ENCODE measurements at regions not wholly inside any gene's neighbourhood (a gene's known extent, or its start where the extent isn't known, plus 50 kb on each side); places are given as distances from the start of the nearest gene placed in this dataset.

DNA sequence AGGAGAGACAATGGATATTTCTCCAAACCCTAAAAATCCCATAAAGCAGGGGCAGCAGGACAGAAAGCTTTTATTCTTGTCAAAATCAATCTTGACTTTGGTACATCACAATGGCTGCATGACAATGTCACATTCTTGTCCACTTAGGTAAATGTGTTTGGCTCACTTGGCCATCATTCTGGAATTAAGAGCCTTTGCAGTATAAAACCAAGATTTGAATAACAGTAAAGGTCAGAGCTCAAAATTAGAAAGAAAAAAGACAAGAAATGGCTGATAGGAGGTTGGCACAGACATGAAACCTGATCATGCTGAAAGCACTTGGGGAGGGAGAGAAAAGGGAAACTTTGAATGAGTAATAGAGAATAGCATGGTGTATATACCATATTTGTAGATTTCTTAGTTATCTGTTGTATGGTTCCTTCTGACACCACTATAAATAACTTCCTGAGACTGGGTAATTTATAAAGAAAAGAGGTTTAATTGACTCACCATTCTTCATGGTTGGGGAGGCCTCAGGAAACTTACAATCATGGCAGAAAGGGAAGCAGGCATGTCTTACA, 158.5 kb upstream of the SGO1 start:
- Mint-ChIP-seq H3K4me3 (no peak overlapping the region), H3K27ac (peak overlapping the region; percentile 44 to 78 (median 74); a peak in 5 of 7 replicates), H3K27me3 (ENCODE audit: low read depth) (no peaks in the 10 kb centered on the region; the same call in 1 of the 2 replicates), H3K36me3 (ENCODE audit: insufficient read depth in 1 of 3, low read depth in 3 of 3) (peaks cover 3 to 9% (median 8%) of the 10 kb centered on the region in 3 experiments; a peak in 5 of 7 replicates), H3K9me3 (peaks cover 6 to 12% of the 10 kb centered on the region in 2 experiments; a peak in 3 of 5 replicates), H3K4me1 (peaks cover 40 to 41% of the 10 kb centered on the region in 2 experiments)
- Histone ChIP-seq H3K27ac (ENCODE audit: insufficient read length, low read depth, low read length) (no peak overlapping the region), H2AK5ac (ENCODE audit: insufficient read length, low read length) (no peak overlapping the region), H2BK15ac (ENCODE audit: low read depth, low read length) (no peak overlapping the region), H4K8ac (replicated peaks; ENCODE audit: insufficient read length, low read depth, low read length) (no peak overlapping the region), H3K4me1 (ENCODE audit: insufficient read depth, low read length) (peaks cover 3% of the 10 kb centered on the region; the same call in 1 of the 2 replicates), H3T11ph (ENCODE audit: low read length) (no peak overlapping the region), H3K18ac (ENCODE audit: insufficient read length, low read depth, low read length) (no peak overlapping the region), H4K5ac (ENCODE audit: insufficient read length, low read depth, low read length) (no peak overlapping the region), H3K9me3 (ENCODE audit: control insufficient read depth, low read depth, low read length) (no peaks in the 10 kb centered on the region), H3K23me2 (ENCODE audit: insufficient read length, low read depth, low read length, poor library complexity, severe bottlenecking) (no peaks in the 10 kb centered on the region), H2BK120ac (ENCODE audit: low read depth, low read length, poor library complexity, severe bottlenecking) (no peak overlapping the region), H3K23ac (ENCODE audit: insufficient read length, low read depth, low read length) (no peak overlapping the region), H3K79me1 (ENCODE audit: insufficient read depth, low read depth, low read length, poor library complexity, severe bottlenecking) (no peaks in the 10 kb centered on the region), H2BK20ac (ENCODE audit: low read depth, low read length, poor library complexity, severe bottlenecking) (no peak overlapping the region), H3K4ac (ENCODE audit: low read depth, low read length) (no peak overlapping the region), H2AFZ (ENCODE audit: low read length) (no peak overlapping the region), H3K4me2 (ENCODE audit: insufficient read depth, insufficient read length, low read length) (no peak overlapping the region), H3K27me3 (ENCODE audit: insufficient read depth, low read length) (no peaks in the 10 kb centered on the region), H3K56ac (ENCODE audit: insufficient read length, low read depth, low read length) (no peak overlapping the region), H4K91ac (ENCODE audit: insufficient read length, low read depth, low read length) (no peak overlapping the region), H2BK5ac (ENCODE audit: insufficient read length, low read length) (no peak overlapping the region), H2BK12ac (ENCODE audit: insufficient read length, low read depth, low read length) (no peak overlapping the region), H3K9ac (ENCODE audit: extremely low read depth, insufficient read length, low read length) (no peak overlapping the region), H3K79me2 (ENCODE audit: insufficient read depth, low read length) (no peaks in the 10 kb centered on the region), H4K20me1 (ENCODE audit: control insufficient read depth, insufficient read depth, insufficient read length) (no peaks in the 10 kb centered on the region), H3K14ac (ENCODE audit: insufficient read depth, low read length) (no peak overlapping the region)
- no peak for TF ChIP-seq CTCF (conservative IDR thresholded peaks at IDR 0.05)
- no peak for DNase-seq

Measured in H9 (cell line).